T-helper 1 cell treated with Interleukin-12 subunit alpha and Interleukin-12 subunit beta and Interleukin-4 antibody, amounts not matched to agents 30 μg/mL and 1 μg/mL, for 36 hours (primary cell): ENCODE measurements at regions not wholly inside any gene's neighbourhood (a gene's known extent, or its start where the extent isn't known, plus 50 kb on each side); places are given as distances from the start of the nearest gene placed in this dataset.

Experiments used
- H3K27ac Mint-ChIP-seq: one replicate; pipeline ENCODE4 v1.8.0; 2021; ENCODE audit warnings: mild to moderate bottlenecking, mixed read lengths
- H3K27me3 Mint-ChIP-seq: one replicate; pipeline ENCODE4 v1.8.0; 2021; ENCODE audit warnings: low read depth, mixed read lengths
- H3K36me3 Mint-ChIP-seq: one replicate; pipeline ENCODE4 v1.8.0; 2021; ENCODE audit warnings: low read depth, mixed read lengths
- H3K4me1 Mint-ChIP-seq: one replicate; pipeline ENCODE4 v1.8.0; 2021; ENCODE audit warnings: low read depth, mixed read lengths
- H3K4me3 Mint-ChIP-seq: one replicate; pipeline ENCODE4 v1.8.0; 2021; ENCODE audit warnings: mild to moderate bottlenecking, moderate library complexity, mixed read lengths
- H3K9me3 Mint-ChIP-seq: one replicate; pipeline ENCODE4 v1.8.0; 2021; ENCODE audit warnings: mixed read lengths

DNA sequence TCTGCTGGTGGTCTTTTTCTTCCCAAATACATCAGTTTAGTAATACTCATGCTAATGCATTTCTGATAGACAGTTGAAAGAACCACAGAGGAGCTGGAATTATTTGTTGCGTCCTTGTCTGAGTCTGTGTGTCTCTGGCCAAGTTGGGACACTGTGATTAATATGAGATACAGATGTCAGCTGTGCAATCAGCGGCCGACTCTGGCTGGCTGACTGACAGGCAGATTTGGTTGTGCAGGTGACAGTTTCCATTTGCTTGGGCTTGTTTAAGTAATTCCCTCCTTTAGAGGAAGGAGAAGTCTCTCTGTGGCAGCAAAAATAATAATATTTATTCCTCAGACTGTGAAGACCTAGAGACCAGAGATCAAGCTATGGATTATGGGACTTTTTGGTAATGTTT, 176.2 kb upstream of the CHRM2 start:
- H3K36me3 Mint-ChIP-seq = no peaks in the 10 kb centered on the region
- no peaks in the 10 kb centered on the region for H3K4me1 Mint-ChIP-seq
- no peak overlapping the region for H3K27ac Mint-ChIP-seq
- no peaks in the 10 kb centered on the region for H3K9me3 Mint-ChIP-seq
- no peak overlapping the region for H3K4me3 Mint-ChIP-seq
- no peaks in the 10 kb centered on the region for H3K27me3 Mint-ChIP-seq

GRCh38 chr7:136688601-136689000, 179.9 kb upstream of the CHRM2 start:
- Mint-ChIP-seq H3K9me3 (no peaks in the 10 kb centered on the region), H3K4me1 (no peaks in the 10 kb centered on the region), H3K4me3 (no peak overlapping the region), H3K27me3 (no peaks in the 10 kb centered on the region), H3K36me3 (no peaks in the 10 kb centered on the region), H3K27ac (no peak overlapping the region)

DNA sequence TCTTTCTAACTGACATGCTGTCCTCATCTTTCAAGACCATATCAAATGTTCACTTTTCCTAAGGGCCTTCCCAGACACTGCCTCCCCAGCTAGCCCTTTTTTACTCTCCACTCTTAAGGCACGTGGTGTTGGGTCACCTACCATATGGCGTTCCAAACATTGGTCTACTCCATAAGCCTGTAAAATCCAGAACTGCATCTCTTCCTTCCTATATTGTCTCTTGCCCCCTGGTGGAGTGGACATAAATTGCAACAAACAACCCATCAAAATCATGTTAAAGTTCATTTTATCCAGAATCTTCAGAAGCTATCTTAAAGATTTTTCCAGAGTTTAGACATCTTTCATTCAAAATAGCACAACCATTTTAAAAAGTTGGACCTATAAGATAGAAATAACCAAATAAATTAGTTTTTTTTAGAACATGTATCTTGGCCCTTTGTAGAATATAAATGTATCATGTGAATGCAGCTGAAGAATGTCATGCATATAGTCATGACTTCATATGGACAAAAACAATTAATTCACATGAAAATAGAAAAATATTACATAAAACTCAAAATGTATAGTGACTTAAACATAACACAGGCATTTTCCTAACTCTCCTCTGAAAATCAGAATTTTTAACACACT, 180.6 kb upstream of the CHRM2 start:
- Mint-ChIP-seq H3K4me3 (no peak overlapping the region), H3K9me3 (no peaks in the 10 kb centered on the region), H3K27ac (no peak overlapping the region), H3K4me1 (no peaks in the 10 kb centered on the region), H3K27me3 (no peaks in the 10 kb centered on the region), H3K36me3 (no peaks in the 10 kb centered on the region)

DNA sequence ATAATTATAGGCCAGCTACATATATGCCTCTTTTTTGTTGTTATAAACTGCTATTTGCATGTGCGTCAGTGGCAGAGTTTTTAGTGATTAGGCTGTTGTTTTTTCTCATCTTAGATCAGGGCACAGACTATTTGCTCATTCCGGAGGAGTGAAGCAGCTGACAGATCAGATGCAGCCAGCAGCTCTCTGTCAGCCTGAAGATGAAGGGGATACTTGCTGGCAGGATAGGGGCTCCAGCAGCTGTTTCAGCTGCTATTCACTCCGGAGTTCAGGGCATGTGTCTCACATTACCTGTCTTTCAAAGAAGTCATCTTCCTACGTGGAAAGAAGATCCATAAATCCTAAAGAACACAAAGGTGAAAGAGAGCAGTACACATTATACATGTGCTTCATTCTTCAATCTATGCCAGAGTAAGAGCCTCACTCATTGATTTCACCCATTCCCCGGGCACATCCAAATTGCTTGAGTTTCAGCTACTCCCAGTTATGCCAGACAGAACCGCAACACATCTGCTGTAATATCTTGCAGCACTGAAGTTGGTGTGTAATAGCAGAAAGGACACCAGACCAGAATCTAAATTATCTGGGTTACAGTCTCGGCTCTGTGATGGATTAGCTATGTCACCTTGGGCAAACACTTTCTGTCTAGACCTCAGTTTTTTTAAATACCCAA, 182.8 kb upstream of the CHRM2 start:
- Mint-ChIP-seq H3K36me3 (no peaks in the 10 kb centered on the region), H3K4me3 (no peak overlapping the region), H3K27ac (no peak overlapping the region), H3K9me3 (no peaks in the 10 kb centered on the region), H3K4me1 (no peaks in the 10 kb centered on the region), H3K27me3 (no peaks in the 10 kb centered on the region)

DNA sequence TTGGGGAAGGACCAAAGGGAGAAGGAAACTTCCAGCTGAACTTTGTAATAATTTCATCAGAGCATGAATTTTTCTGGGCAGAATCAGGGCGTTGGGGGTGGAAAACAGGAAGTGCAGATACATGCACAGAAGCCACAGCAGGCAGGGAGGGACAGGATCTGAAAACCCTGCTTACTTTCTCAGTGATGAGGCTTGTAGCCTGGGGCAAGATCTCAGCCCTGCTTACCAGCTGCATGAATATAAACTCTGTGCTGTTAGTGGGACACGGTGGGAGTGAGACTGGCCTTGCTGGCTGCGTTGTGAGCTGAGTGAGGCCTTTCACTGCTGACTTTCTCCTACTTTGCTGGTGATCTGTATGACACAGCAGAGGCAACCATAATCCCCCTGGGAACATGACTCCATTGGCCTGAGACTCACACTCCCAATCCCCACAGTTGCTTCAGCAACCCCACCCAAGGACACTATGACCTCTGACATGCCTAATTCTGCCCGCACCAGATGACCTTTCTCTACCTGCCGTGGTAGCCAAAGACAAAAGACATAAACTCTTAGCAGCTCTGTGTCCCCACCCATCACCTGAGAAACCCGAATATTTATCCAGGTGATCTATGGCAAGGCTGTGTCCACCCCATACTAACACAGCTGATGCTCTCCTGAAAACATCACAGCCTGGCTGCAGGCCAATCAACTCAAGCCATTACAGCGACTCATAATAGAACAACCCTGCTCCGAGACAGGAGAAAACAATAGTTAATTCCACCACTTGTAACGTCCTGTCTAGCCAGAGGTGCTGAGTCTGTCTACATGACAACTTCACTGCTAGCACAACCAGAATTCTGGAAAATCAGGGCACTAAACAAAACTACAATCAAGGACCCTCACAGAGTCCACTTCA, 190.7 kb upstream of the CHRM2 start:
- H3K36me3 Mint-ChIP-seq = no peaks in the 10 kb centered on the region
- H3K4me1 Mint-ChIP-seq = no peaks in the 10 kb centered on the region
- H3K9me3 Mint-ChIP-seq = peaks cover 4% of the 10 kb centered on the region
- H3K27me3 Mint-ChIP-seq = no peaks in the 10 kb centered on the region
- H3K27ac Mint-ChIP-seq = no peak overlapping the region
- H3K4me3 Mint-ChIP-seq = no peak overlapping the region

GRCh38 chr7:136667584-136667983, 200.9 kb upstream of the CHRM2 start:
- Mint-ChIP-seq H3K4me3 (no peak overlapping the region), H3K36me3 (no peaks in the 10 kb centered on the region), H3K27ac (no peak overlapping the region), H3K4me1 (no peaks in the 10 kb centered on the region), H3K27me3 (no peaks in the 10 kb centered on the region), H3K9me3 (peaks cover 26% of the 10 kb centered on the region)

- Mint-ChIP-seq H3K36me3 (no peaks in the 10 kb centered on the region), H3K27me3 (no peaks in the 10 kb centered on the region), H3K4me1 (no peaks in the 10 kb centered on the region), H3K27ac (no peak overlapping the region), H3K9me3 (peaks cover 15% of the 10 kb centered on the region), H3K4me3 (no peak overlapping the region)
These were observed 202.5 kb upstream of the CHRM2 start for GRCh38 chr7:136665878-136666509.

DNA sequence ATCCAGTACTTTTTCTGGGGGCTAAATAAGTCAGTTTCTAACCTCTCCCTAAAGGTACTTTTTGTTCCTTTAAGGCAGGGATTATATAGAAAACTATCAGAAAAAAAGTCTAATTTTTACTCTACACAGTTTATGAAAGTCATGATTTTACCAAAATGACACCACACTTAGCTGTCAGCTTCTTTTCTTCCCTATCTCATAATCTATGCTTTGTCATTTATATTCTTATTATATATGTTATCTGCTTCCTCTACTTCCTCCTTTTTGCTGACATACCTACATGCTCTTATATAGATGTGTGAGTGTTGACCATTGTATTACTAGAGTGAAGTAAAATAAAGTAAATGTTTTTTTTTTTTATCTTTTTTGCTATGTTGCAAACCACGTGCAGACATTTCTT, 203.9 kb upstream of the CHRM2 start:
- no peak overlapping the region for H3K4me3 Mint-ChIP-seq
- H3K4me1 Mint-ChIP-seq = no peaks in the 10 kb centered on the region
- H3K9me3 Mint-ChIP-seq = peaks cover 5% of the 10 kb centered on the region
- no peak overlapping the region for H3K27ac Mint-ChIP-seq
- H3K27me3 Mint-ChIP-seq = no peaks in the 10 kb centered on the region
- no peaks in the 10 kb centered on the region for H3K36me3 Mint-ChIP-seq

GRCh38 chr7:136657482-136657921, 210.9 kb upstream of the CHRM2 start:
- no peaks in the 10 kb centered on the region for H3K9me3 Mint-ChIP-seq
- H3K27ac Mint-ChIP-seq = no peak overlapping the region
- H3K4me3 Mint-ChIP-seq = no peak overlapping the region
- no peaks in the 10 kb centered on the region for H3K27me3 Mint-ChIP-seq
- no peaks in the 10 kb centered on the region for H3K4me1 Mint-ChIP-seq
- no peaks in the 10 kb centered on the region for H3K36me3 Mint-ChIP-seq

- Mint-ChIP-seq H3K36me3 (no peaks in the 10 kb centered on the region), H3K4me3 (no peak overlapping the region), H3K4me1 (no peaks in the 10 kb centered on the region), H3K9me3 (peaks cover 3% of the 10 kb centered on the region), H3K27me3 (no peaks in the 10 kb centered on the region), H3K27ac (no peak overlapping the region)
These were observed 211.9 kb upstream of the CHRM2 start for GRCh38 chr7:136656516-136656915.

GRCh38 chr7:136655414-136655813, 213.0 kb upstream of the CHRM2 start:
- H3K9me3 Mint-ChIP-seq = peaks cover 7% of the 10 kb centered on the region
- no peak overlapping the region for H3K27ac Mint-ChIP-seq
- H3K27me3 Mint-ChIP-seq = no peaks in the 10 kb centered on the region
- H3K36me3 Mint-ChIP-seq = no peaks in the 10 kb centered on the region
- H3K4me1 Mint-ChIP-seq = no peaks in the 10 kb centered on the region
- no peak overlapping the region for H3K4me3 Mint-ChIP-seq

DNA sequence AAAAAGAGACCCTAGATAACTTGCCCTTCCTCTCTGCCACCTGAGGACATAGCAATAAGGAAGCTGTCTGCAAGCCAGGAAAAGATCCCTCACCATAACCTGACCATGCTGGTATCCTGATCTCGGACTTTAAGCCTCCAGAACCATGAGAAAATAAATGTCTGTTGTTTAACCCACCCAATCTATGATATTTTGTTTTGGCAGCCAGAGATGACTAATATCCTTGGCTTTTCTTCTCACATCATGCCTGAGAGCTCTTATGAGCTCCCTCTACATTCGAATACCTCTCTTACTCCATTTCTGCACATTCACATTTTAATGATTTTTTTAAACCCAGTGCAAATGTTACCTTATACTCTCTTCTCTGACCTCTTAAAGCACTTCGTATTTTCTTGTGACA, 214.0 kb upstream of the CHRM2 start:
- peaks cover 11% of the 10 kb centered on the region for H3K9me3 Mint-ChIP-seq
- H3K36me3 Mint-ChIP-seq = no peaks in the 10 kb centered on the region
- no peaks in the 10 kb centered on the region for H3K4me1 Mint-ChIP-seq
- no peaks in the 10 kb centered on the region for H3K27me3 Mint-ChIP-seq
- H3K4me3 Mint-ChIP-seq = no peak overlapping the region
- no peak overlapping the region for H3K27ac Mint-ChIP-seq

GRCh38 chr7:136652635-136653370, 215.6 kb upstream of the CHRM2 start:
- no peaks in the 10 kb centered on the region for H3K36me3 Mint-ChIP-seq
- H3K4me1 Mint-ChIP-seq = no peaks in the 10 kb centered on the region
- H3K27ac Mint-ChIP-seq = no peak overlapping the region
- no peaks in the 10 kb centered on the region for H3K27me3 Mint-ChIP-seq
- H3K4me3 Mint-ChIP-seq = no peak overlapping the region
- peaks cover 24% of the 10 kb centered on the region for H3K9me3 Mint-ChIP-seq

DNA sequence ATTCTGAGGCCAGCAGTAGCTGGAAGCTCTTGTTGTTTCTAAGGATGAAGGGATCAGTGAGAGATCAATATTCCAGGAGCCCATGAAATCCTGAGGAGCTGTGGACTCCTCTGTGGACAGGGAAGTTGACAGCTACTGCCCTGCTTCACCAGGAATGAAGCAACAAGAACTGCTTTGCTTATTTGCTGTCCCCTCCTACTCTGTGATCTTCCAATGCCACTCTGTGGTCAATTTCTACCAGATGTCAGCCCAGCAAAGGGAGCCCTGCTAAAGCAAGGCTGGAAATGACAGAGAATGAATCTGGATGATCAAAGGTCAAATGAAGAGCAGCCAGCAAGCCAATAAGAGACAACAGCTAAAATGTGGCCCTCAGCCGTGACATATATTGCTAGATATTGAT, 227.5 kb upstream of the CHRM2 start:
- H3K27ac Mint-ChIP-seq = no peak overlapping the region
- no peak overlapping the region for H3K4me3 Mint-ChIP-seq
- no peaks in the 10 kb centered on the region for H3K4me1 Mint-ChIP-seq
- H3K9me3 Mint-ChIP-seq = peaks cover 8% of the 10 kb centered on the region
- H3K27me3 Mint-ChIP-seq = no peaks in the 10 kb centered on the region
- no peaks in the 10 kb centered on the region for H3K36me3 Mint-ChIP-seq
